OCI-LY1 (cell line): ENCODE measurements at regions not wholly inside any gene's neighbourhood (a gene's known extent, or its start where the extent isn't known, plus 50 kb on each side); places are given as distances from the start of the nearest gene placed in this dataset.

ENCODE experiments used
- H2AFZ ChIP-seq: fragments of 200-600 bp; sonication (generic), shearing (Covaris generic); 2 replicates; pipeline ENCODE4 v1.6.0; 2014; ENCODE audit warnings: antibody characterized with exemption, mild to moderate bottlenecking, low read length
- H3F3A ChIP-seq: fragments of 200-600 bp; sonication (generic), shearing (Covaris generic); 2 replicates; pipeline ENCODE4 v1.6.0; 2014; ENCODE audit warnings: mild to moderate bottlenecking, antibody characterized with exemption, low read length, moderate library complexity; ENCODE audit not compliant: insufficient read depth
- H3K27ac ChIP-seq: fragments of 200-600 bp; sonication (generic); 2 replicates; pipeline ENCODE4 v1.5.1; 2014; ENCODE audit warnings: low read length, mixed run types, mild to moderate bottlenecking, low read depth; ENCODE audit not compliant: poor library complexity, severe bottlenecking
- H3K27me3 ChIP-seq: fragments of 200-600 bp; sonication (generic); 2 replicates; pipeline ENCODE4 v1.6.0; 2014; ENCODE audit warnings: antibody characterized with exemption, mild to moderate bottlenecking, low read length, moderate library complexity; ENCODE audit not compliant: insufficient read depth
- H3K36me3 ChIP-seq: fragments of 200-600 bp; sonication (generic); 2 replicates; pipeline ENCODE4 v1.6.1; 2014; ENCODE audit warnings: mild to moderate bottlenecking, antibody characterized with exemption, low read length, moderate library complexity, mixed read lengths; ENCODE audit not compliant: insufficient read depth
- H3K4me1 ChIP-seq: fragments of 200-600 bp; sonication (generic); 2 replicates; pipeline ENCODE4 v1.5.1; 2014; ENCODE audit warnings: mild to moderate bottlenecking, low read length, moderate library complexity; ENCODE audit not compliant: insufficient read depth, severe bottlenecking
- H3K4me2 ChIP-seq: fragments of 200-600 bp; sonication (generic), shearing (Covaris generic); 2 replicates; pipeline ENCODE4 v1.6.1; 2014; ENCODE audit warnings: low read length
- H3K4me3 ChIP-seq: fragments of 200-600 bp; sonication (generic); 2 replicates; pipeline ENCODE4 v1.5.1; 2014; ENCODE audit warnings: low read length, low read depth, mild to moderate bottlenecking, mixed read lengths; ENCODE audit not compliant: poor library complexity, severe bottlenecking
- H3K79me2 ChIP-seq: fragments of 200-600 bp; shearing (Covaris generic); 2 replicates; pipeline ENCODE4 v1.6.1; 2016; ENCODE audit warnings: mixed run types, low read length, mixed read lengths; ENCODE audit not compliant: insufficient read depth
- H3K9ac ChIP-seq: fragments of 200-600 bp; sonication (generic), shearing (Covaris generic); 2 replicates; pipeline ENCODE4 v1.6.1; 2014; ENCODE audit warnings: mild to moderate bottlenecking, low read length, mixed read lengths
- H3K9me2 ChIP-seq: fragments of 200-600 bp; sonication (generic), shearing (Covaris generic); 2 replicates; pipeline ENCODE4 v1.6.1; 2014; ENCODE audit warnings: low read depth, mild to moderate bottlenecking, low read length, mixed read lengths
- H3K9me3 ChIP-seq: fragments of 200-600 bp; shearing (Covaris generic); 2 replicates; pipeline ENCODE4 v1.6.1; 2014; ENCODE audit warnings: low read length, mixed read lengths
- H4K20me1 ChIP-seq: fragments of 200-600 bp; sonication (generic), shearing (Covaris generic); 2 replicates; pipeline ENCODE4 v1.6.0; 2016; ENCODE audit warnings: mild to moderate bottlenecking, low read length; ENCODE audit not compliant: insufficient read depth
- EZH2 ChIP-seq: fragments of 200-600 bp; sonication (generic), shearing (Covaris generic); IDR thresholded peaks from 2 replicates; pipeline ENCODE4 v1.8.0; 2017; ENCODE audit warnings: borderline replicate concordance, mixed run types, mild to moderate bottlenecking, antibody characterized with exemption, low read length, moderate library complexity, mixed read lengths
- TF ChIP-seq, protein P1 (sequence below): fragments of 200-600 bp; sonication (generic), shearing (Covaris generic); IDR thresholded peaks from 2 replicates; pipeline ENCODE4 v1.5.1; 2017; ENCODE audit warnings: mild to moderate bottlenecking, antibody characterized with exemption, low read length, moderate library complexity, mixed read lengths

DNA sequence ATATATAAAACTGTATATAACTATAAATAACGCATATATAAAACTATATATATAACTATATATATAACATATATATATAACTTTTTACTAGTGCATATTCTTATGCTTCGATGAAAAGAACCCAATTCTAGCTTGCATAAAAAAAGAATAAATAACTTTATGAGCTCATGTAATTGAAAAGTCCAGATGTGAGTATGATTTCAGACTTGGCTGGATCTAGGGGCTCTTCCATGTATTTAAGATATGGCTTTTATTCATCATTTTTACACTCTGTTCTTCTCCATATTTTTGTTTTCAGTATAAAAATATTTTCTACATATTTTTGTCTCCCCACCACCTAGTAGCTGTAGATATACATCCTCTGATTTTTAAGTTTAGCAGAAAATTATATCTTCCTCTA lies 417.5 kb downstream of the CDH11 start:
- Histone ChIP-seq H3K4me2 (no peak overlapping the region), H3F3A (no peaks in the 10 kb centered on the region), H3K79me2 (no peaks in the 10 kb centered on the region), H3K4me1 (no peaks in the 10 kb centered on the region), H3K9ac (no peak overlapping the region), H3K4me3 (no peak overlapping the region), H3K9me2 (no peaks in the 10 kb centered on the region), H3K27me3 (no peaks in the 10 kb centered on the region), H2AFZ (no peak overlapping the region), H3K9me3 (no peaks in the 10 kb centered on the region), H3K36me3 (no peaks in the 10 kb centered on the region), H3K27ac (no peak overlapping the region), H4K20me1 (no peaks in the 10 kb centered on the region)
- TF ChIP-seq, protein P1, sequence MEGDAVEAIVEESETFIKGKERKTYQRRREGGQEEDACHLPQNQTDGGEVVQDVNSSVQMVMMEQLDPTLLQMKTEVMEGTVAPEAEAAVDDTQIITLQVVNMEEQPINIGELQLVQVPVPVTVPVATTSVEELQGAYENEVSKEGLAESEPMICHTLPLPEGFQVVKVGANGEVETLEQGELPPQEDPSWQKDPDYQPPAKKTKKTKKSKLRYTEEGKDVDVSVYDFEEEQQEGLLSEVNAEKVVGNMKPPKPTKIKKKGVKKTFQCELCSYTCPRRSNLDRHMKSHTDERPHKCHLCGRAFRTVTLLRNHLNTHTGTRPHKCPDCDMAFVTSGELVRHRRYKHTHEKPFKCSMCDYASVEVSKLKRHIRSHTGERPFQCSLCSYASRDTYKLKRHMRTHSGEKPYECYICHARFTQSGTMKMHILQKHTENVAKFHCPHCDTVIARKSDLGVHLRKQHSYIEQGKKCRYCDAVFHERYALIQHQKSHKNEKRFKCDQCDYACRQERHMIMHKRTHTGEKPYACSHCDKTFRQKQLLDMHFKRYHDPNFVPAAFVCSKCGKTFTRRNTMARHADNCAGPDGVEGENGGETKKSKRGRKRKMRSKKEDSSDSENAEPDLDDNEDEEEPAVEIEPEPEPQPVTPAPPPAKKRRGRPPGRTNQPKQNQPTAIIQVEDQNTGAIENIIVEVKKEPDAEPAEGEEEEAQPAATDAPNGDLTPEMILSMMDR, result no peak
- no peak for TF ChIP-seq EZH2

DNA sequence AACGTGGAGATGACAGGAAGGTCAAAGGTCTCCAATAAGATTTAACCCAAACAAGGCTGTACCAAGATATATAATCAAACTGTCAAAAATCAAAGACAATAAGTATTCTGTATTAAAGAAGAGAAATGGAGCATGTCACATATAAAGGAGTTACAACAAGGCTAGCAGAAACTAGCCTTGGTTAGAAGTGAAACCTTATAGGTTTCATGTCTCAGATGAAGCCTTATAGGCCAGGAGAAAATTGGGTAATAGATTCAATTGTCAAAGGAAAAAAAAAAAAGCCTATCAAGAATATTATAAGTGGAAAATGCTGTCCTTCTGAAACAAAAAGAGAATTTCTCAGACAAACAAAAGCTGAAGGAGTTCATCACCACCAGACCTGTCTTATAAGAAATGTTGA lies 419.4 kb downstream of the CDH11 start:
- no peak for TF ChIP-seq EZH2
- TF ChIP-seq, protein P1, result no peak
- no peak overlapping the region for H3K4me3 ChIP-seq

DNA sequence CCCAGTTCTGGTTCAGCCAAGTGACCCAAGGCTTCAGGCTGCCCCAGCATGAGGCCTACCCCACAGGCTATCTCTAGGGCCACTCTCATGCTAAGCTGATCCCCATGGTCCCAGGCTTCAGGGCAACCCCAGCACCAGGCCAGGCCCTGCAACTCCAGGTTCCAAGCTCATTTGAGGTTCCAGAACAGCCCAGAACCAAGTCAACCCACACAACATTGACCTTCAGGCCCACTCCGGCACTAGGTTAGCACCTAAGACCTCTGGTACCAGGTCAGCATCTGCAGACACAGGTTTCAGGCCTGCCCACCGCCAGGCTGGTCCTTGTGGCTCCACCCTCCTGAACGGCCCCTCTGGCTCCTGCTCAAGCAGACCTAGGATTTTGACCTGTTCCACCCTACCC lies 421.2 kb downstream of the CDH11 start:
- no peaks in the 10 kb centered on the region for H3K9me3 ChIP-seq
- H3K27me3 ChIP-seq, result no peaks in the 10 kb centered on the region
- no peak overlapping the region for H3K27ac ChIP-seq
- no peaks in the 10 kb centered on the region for H3F3A ChIP-seq
- no peak overlapping the region for H3K9ac ChIP-seq
- TF ChIP-seq, protein P1, result no peak
- no peak for TF ChIP-seq EZH2
- H3K79me2 ChIP-seq, result no peaks in the 10 kb centered on the region
- H3K4me3 ChIP-seq, result no peak overlapping the region
- H2AFZ ChIP-seq, result no peak overlapping the region
- H3K9me2 ChIP-seq, result no peaks in the 10 kb centered on the region
- no peaks in the 10 kb centered on the region for H3K4me1 ChIP-seq
- H3K4me2 ChIP-seq, result no peak overlapping the region
- H4K20me1 ChIP-seq, result no peaks in the 10 kb centered on the region
- H3K36me3 ChIP-seq, result no peaks in the 10 kb centered on the region

More for the DNA sequence above, 419.4 kb downstream of the CDH11 start:
- H3K9me2 ChIP-seq, result no peaks in the 10 kb centered on the region
- H3K27me3 ChIP-seq, result no peaks in the 10 kb centered on the region
- H3K79me2 ChIP-seq, result no peaks in the 10 kb centered on the region
- no peak overlapping the region for H2AFZ ChIP-seq
- H3K9me3 ChIP-seq, result no peaks in the 10 kb centered on the region
- H3K9ac ChIP-seq, result no peak overlapping the region
- no peaks in the 10 kb centered on the region for H3K36me3 ChIP-seq
- no peaks in the 10 kb centered on the region for H4K20me1 ChIP-seq
- H3K4me1 ChIP-seq, result no peaks in the 10 kb centered on the region
- H3F3A ChIP-seq, result no peaks in the 10 kb centered on the region
- no peak overlapping the region for H3K4me2 ChIP-seq
- H3K27ac ChIP-seq, result no peak overlapping the region
